MV-4-11 (cell line): ENCODE measurements at regions not wholly inside any gene's neighbourhood (a gene's known extent, or its start where the extent isn't known, plus 50 kb on each side); places are given as distances from the start of the nearest gene placed in this dataset.
"Not testable (repeated sequence)": the region's sequence is repeated elsewhere in the genome, so short reads cannot be mapped to it uniquely, and the experiment has no call there.

Experiments used
- DNase-seq: peaks from one replicate; lab custom pipeline; 2025; lab: John Stamatoyannopoulos, UW

DNA sequence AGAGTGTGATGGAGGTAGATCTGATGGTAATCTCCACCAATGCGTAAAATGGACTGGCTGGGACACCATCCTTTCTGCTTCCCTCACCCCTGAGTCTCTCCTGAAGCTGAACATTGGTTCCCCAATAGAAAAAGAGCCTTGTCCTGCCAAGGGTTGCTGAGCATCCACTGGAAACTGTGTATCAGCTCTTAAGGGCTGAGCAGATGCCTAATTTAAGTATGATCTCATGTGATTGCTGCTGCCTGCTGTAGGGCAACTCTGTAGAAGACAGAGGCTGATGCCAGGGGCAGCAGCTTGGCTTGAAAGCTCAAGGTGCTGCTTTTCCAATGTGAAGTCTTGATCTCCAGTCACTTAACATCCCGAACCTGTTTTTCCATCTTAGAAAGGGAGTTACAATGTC, 310.3 kb upstream of the CCL2 start:
- no peak for DNase-seq

- DNase-seq: no peak
Observed at GRCh38 chr17:33945646-33946546, 309.2 kb upstream of the CCL2 start.

DNA sequence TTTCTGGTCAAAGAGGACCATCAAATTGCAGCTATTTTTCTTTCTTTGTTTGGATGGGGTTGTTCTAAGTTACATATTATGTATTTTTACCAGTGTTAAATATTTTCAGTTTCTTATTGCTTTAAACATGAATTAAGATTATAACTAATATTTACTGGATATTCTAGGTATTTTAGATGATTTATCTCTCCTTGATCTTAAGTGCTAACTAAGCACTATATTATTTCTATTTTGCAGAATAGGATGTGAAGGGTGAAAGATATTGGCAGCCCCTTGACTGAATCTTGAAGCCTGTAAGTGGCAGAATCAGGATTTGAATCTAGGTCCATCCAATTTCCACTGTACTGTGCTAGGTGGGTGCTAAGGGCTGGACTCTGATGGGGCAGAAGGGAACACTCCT, 307.3 kb upstream of the CCL2 start:
- no peak for DNase-seq

DNA sequence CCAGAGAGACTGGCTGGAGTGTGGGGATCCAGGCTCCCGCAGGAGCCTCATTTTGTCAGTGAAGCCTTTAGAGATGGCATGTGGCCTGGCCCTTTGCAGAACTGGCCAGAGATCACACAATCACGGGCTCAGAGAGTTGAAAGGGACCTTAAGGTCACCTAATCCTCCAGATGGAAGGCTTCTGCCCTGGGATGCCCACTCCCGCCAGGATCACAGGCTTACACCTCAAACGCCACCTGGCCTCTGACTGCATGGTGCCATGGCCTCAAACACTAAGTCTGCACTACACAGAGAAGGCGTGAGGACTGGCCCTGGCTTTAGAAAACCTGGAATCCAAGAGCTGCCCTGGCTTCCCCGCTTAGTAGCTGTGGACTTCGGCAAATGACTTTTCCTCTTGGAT, 306.8 kb upstream of the CCL2 start:
- DNase-seq: no peak

- no peak for DNase-seq
Observed at GRCh38 chr17:33949100-33949499, 306.0 kb upstream of the CCL2 start.

DNA sequence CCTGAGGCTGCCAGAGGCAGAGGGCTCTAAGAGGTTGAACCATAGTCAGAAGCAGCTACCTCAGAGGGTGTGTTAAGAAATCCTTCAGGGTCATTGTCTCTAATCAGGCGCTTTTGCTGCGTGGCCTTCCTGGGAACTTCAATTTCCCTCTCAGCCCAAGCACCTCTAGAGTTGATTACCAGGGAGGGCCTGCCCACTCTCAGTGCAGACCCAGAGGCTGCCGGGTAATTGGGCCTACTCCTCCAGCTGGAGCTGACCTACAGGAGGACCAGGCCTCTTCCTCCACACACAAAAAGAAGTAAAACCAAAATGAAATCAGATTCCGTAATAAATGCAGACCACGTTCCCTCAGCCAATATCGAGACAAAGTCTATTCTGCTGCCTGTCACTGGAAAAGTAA, 305.0 kb upstream of the CCL2 start:
- no peak for DNase-seq

GRCh38 chr17:33952425-33952824, 302.7 kb upstream of the CCL2 start:
- DNase-seq: no peak

DNA sequence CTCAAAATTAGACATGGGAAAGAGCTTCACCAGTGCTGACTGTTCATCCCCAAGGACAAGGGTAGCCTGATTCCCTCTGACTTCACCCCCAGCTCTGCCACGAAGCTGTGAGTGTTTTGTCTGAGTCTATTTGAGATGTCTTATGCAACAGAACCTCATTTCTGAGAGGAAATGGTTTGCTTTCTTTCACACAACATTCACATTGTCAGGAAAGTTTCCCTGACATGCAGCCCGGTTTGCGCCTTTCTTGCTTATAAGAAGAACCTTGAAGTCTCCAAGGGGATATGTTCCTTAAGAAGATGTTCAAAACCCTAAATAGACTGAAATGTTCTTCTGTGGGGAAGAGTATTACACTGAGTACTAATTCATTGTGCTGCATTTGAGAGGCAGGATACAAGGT, 300.5 kb upstream of the CCL2 start:
- no peak for DNase-seq

- no peak for DNase-seq
Observed at GRCh38 chr17:33955461-33955860, 299.6 kb upstream of the CCL2 start.

GRCh38 chr17:33959098-33959497, 296.0 kb upstream of the CCL2 start:
- DNase-seq: not testable (repeated sequence)

DNA sequence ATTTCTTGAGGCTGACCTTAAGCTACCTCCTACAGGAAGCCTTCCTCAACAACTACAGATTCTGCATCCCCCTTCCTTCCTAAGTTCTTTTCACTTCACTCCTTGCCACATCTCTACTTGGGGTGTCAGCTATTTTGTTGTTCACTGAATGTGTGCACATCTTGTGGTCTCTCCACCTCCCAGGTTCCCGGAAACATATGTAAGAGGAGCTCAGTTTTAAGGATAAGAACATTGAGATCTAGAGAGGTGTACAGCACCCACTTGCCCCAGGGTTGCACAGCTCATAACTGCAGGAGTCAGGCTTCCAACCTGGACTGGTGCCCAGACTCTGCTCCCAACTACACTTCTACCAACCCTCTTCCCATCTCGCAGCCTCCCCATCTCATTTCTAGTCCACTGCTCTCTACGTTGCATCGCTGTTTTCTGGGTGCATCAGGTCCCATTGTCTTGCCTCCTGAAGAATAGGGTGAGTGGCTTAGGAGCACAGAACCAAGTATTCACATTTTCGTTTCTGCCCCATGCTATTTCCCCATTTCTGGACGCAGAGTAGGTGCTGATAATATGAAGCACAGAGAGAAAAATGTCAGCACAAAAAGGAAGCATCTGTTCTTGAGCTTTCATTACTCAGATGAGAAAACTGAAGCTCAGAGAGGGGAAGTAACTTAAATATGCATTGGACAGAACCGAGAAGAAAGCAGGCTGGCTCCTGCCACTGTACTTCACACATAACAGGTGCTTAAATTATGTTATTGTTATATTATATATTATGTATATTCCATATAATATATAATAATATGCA, 292.0 kb upstream of the CCL2 start:
- DNase-seq: peak; percentile 85

GRCh38 chr17:33964344-33964979, 290.6 kb upstream of the CCL2 start:
- DNase-seq: peak; percentile 90

DNA sequence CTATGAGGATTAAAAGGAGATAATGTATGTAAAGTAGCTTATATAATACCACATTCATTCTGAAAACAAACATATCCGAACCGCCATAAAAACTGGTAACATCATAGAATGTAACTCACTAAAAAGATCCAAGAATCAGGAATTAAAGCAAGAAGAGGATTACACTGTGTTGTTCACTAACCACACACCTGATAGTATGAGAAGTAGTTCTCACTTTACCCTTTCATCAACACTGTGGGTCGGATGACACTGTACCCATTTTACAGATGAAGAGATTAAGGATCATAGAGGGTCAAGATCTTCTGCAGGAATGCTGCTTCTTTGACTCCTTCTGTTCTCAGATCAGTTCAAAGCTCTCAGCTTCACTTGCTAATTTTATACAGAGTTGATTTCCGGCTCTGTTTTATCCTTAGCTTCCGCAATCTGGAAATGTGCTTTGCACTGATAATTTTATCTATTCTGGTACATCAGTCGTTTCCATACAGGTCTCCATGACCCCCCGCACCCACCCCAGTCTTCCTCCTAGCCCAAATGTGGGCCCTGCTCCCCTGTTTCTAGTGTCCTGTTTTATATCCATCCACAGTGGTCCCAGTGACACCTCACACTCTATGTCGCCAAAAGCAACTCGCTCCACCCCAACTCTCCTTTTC, 288.6 kb upstream of the CCL2 start:
- DNase-seq: no peak

DNA sequence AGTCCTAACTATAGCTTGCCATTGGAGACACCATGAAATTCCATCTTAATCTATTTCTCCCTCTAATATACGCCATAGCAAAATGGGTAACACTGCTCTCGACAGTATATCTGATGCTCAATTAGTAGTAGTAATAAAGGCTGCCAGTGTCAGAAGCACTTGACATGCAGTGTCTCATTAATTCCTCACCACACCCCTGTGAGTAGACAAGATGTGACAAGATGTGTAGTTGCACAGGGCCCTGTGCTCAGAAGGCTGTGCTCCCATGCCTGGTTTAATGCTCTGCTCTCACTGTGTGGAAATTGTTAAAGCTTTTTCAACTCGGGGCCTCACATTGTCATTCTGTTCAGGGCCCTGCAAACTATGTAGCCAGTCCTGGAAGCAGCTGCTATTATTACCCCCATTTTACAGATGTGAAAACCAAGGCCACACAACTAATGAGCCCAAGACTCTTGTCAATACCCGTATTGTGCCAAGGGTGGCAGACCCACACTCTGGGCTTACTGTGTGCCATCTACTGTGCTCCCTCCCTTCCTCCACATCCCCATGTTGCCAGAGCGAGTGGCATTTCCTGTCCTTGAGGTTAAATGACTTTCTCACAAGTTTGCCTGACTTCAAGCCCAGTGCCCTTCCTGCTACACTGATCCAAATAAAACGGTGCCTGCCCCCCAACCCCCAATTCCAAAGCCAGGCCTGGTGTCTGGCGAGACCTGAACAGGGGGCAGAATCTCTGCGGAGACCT, 287.3 kb upstream of the CCL2 start:
- no peak for DNase-seq

DNA sequence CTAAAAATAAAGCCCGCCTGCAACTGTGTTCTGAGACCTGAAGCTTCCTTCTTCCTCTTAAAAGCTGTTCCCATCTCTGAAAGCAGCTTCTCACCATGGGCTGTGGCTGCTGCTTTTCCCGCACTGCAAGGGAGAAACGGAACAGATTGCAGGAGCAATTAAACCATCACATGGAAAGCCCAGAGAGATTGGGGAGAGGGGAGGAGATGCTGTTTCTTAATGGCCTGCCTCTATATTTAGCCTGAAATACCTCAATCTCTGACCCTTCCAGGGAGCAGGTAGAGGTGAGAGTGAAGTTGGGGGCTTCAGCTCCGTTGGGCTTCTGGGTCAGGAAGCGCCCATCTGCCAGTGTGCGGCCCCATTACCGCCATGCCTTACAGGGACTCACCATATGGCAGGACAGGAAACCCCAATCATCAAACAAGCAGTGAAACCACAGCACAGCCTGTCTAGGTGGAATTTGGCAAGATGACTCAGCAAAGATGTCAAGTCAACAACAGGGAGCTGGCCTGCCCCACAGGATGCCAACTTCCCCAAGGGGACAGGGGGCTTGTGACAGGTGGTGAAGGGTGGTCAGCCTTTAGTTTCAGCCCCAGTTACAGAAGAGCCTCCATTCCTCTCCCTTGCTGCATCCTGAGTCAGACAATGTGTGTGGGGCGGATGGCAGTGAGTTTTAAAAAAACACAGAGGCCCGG, 286.6 kb upstream of the CCL2 start:
- peak; percentile 79 for DNase-seq

GRCh38 chr17:33970279-33970678, 284.8 kb upstream of the CCL2 start:
- DNase-seq: peak; percentile 49

- DNase-seq: no peak
Observed at GRCh38 chr17:33972763-33973162, 282.3 kb upstream of the CCL2 start.

DNA sequence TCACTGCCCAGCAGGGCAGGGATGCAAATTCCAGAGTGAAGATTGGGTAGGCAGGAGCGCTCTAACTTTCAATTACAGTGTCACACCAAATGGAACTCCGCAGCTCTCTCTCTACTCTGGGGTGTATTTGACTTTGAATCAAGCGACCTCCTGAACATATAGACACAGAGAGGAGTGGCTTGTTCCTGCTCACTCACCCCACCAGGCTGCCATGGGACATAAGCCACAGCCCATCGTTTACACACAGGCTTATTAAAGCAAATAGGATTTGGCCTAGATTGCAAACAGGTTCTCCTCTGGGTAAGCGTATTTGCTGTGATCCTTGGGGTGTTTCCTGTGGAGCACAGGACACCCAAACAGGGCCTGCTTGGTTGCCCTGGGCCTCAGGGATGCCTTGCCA, 281.6 kb upstream of the CCL2 start:
- DNase-seq: no peak

DNA sequence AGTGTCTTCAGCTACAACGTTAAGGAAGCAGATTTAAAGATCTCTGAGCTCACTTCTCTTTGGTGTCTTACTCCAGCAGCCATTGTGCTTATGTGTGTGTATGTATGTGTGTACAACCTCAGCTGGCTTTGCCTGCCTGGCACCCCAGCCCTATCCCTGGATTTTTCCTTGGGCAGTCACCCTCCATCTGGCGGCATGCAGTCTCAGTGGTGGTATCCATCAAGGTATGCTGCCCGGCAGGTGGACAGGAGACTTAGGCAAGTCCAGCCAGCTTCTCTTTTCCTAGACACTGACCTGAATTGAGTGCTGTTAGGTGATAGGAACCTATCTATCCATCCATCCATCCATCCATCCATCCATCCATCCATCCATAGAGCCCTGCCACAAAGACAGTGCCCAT, 280.8 kb upstream of the CCL2 start:
- DNase-seq: no peak

DNA sequence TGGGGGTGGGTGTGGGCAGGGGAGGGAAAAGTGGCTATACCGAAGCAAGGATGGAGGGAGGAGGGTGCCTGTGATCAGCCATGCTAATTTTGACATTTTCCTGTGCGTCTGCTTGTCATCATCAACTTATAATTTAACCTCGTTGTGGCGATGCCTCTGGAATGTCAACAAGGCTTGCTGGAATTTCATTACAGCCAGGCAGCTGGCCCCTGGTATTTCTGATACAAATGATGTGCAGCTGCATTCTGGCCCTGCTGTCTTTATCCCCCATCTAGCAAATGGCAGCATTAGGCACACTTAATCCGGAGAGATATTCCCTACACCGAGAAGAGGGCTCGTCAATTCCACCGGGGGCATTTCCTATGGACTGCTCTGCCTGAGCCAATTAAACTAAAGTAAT, 278.3 kb upstream of the CCL2 start:
- DNase-seq: no peak
